HuH-7 (cell line): ENCODE measurements at regions not wholly inside any gene's neighbourhood (a gene's known extent, or its start where the extent isn't known, plus 50 kb on each side); places are given as distances from the start of the nearest gene placed in this dataset.

Source experiments
- DNase-seq: peaks from one replicate; pipeline ENCODE4 v3.0.0; 2011; ENCODE audit warnings: low spot score

DNA sequence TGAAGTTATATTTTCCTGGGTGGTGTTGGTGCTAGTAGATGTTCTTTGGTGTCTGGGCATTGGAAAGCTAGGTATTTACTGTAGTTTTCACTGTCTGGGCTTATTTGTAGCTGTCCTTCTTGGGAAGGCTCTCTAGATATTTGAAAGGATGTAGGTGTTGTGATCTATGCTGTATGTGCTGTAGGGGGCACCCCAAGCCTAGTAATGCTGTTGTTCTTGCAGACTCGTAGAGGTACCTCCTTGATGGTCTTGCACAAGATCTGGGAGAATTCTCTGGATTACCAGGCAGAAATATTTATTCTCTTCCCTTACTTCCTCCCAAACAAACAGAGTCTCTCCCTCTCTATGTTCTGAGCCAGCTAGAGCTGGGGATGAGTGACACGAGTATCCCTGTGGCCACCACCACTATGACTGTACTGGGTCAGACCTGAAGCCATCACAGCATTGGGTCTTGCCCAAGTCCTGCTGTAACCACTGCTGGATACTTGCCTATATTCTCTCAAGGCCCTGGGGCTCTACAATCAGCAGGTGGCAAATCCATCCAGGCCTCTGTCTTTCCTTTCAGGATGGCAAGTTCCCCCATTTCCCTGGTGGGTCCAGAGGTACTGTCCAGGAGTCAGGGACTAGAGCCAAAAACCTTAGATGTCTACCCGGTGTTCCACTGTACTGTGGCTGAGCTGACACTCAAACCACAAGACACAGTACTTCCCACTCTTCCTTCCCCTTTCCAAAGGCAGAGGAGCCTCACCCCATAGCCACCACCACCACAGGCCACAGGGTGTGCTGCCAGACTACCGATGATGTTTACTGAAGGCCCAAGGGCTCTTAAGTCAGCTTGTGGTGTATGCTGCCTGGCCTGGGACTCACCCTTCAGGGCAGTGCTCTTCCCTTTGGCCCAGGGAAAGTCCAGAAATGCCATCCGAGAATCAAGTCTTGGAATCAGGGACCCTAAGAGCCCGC lies 195.2 kb upstream of the DPPA4 start:
- peak; percentile 28 for DNase-seq

DNA sequence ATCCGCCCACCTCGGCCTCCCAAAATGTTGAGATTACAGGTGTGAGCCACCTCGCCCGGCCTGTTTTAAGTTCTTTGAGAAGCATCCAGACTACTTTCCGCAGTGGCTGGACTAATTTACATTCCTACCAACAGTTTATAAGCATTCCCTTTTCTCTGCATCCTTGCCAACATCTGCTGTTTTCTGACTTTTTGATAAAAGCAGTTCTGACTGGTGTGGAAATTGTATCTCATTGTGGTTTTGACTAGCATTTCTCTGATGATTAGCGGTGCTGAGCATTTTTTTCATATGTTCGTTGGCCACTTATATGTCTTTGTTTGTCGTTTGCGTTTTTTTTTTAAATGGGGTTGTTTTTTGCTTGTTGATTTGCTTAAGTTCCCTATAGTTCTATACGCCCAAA lies 208.4 kb upstream of the DPPA4 start:
- DNase-seq, result no peak

DNA sequence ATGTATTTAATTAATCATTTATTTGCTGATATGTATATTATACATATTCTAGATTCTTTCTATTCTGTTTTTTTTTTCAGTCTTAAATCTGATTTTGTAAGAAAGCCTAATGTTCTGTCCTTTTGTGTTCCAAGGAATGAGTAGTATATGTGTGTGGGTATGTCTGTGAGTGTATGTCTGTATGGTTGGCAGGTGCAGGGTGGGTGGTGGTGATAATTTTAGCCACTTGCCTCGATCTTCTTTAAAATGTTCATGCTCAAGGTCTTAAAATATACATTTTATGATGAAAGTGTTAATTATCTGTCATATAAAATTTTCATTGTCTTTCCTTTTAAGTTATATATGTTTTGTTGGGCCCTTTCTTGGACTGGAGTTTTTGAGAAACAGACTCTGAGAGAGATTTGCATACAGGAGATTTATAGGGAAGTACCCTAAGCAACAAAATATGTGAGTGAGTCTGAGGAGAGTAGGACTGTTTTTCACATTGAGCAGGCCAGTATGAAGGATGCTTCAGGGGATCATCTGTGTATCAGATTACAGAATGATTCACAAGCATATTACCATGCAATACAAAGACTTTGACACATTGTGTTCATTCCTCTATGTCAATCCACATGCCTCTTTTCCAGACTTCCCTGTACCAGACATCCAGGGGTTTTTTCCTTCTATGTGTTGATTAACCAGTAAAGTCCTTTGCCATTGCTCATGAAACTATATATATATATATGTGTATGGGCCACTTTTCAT lies 211.0 kb upstream of the DPPA4 start:
- DNase-seq, result no peak

DNA sequence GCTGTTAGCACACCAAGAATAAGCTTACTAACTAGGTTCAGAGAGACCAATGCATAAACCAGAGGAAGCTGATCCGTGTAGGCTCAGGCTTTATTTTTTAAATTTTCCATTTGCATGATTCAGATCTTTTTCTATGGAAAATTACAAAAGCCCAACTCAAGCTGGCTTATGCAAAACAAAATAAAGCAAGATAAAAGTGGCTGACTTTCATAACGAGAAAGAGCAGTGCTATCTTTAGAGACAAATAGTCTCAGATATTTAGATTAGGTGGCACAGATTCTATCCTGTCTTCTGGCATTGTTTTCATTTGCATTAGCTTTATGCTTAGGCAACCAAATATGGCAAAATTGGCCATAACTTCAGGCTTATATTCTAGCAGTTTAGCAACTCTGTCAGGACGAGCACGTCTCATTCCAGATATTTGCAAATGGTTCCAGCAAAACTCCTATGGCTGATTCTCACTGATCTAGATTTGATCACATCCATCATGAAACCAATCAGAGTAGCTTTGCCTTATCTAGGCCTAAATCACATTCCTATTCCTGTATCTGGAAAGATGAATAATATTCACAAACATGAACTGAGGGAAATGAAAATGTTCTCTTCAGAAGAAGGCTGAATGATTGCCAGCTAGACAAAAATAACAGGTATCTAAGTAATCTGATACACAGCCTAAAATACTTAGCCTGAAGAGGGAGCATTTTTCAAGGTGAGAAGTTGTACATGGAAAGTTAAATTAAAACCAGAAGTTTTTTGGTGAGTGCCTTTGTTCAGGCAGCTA lies 216.4 kb upstream of the DPPA4 start:
- no peak for DNase-seq

DNA sequence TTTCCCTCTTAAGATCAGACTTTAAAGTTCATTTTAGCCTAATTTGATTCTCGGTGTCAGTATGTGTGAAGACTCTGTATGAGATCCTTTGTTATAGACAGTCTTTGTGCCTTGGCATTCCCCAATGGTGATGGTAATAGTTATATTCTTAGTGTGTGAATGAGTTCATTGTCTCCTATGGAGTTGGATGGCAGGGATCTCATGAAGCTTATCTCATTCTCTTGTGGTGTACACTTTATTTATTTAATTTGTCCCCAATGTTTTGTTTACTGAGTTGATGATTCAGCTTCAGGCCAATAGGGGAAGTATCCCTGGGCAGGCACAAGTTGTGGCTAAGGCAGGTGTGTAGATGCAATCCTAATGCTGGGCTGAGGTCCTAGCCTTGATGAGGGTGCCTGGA lies 222.0 kb upstream of the DPPA4 start:
- DNase-seq, result no peak

DNA sequence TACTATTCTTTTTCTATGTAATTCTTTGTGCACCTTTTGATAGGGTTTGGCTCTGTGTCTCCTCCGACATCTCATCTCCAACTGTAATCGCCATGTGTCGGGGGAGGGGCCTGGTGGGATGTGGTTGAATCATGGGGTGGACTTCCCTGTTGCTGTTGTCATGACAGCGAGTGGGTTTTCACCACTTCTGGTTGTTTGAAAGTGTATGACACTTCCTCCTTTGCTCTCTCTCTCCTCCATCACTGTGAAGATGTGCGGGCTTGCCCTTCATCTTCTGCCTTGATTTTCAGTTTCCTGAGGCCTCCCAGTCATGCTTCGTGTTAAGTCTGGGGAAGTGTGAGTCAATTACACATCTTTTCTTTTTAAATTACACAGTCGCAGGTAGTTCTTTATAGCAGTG lies 225.8 kb upstream of the DPPA4 start:
- no peak for DNase-seq

DNA sequence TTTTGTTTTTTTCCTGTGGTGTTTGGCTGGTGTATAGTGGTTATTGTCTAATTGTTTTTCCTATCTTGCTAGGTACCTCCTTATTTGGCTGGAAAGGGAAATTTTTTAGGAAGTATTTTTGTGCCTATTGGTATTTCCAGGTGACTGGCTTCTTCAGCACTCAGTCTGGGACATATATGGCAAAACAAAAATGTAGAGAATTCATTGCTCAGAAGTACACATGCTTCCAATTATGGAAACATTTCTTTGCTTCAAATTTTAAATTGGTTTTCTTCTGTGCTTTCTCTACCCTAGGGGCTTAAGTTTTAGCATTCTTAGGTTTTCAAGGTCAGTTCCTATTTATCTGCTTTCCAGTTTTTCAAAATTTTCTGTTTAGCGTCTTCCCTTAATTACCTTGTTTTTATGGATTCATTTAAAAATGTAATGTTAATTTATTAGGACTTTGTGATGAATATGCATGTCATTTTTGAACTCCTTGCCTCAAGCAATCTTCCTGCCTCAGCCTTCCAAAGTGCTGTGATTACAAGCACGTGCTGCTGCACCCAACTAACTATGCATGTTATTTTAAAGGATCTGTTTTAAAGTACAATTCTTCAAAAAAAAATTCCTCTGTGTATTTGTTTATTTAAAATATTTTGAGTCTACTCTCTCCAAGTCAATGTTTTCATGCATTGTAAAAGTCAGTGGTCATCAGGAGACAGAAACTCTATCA lies 231.9 kb upstream of the DPPA4 start:
- DNase-seq, result no peak

DNA sequence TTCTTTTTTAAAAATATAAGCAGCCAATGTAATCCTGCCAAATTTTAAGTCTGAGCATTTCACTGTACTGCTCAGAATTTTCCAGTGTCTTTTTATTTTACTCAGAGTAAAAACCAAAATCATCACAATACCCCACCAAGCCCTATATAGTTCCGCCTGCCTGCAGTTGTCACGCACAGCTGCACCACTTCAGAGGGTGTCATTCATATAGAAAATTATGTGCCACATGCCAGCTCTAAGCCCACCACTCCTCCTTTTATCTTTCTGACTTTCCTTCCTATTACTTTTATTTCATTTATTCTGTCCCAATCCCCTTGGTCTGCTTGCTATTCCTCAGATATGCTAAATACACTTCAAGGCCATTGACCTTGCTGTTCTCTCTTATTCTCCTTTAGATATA lies 233.1 kb upstream of the DPPA4 start:
- DNase-seq, result no peak

DNA sequence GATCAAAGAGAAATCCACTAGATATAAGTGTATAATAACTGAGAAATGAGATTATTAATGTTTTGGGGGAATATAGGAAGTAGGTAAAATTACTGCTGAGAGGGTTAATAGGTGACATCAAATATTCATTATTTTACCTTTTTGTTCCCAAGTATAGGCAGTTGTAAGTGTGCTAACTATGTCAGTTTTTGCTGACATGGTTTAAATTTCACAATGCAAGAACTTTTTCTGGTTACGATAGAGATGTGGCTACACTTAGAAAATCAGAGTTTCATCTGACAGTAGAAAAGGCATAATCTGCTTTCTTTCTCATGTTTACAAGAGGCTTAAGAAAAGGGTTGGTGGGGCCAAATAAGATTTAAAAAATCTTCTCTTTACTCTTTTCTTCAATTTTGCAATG lies 235.0 kb upstream of the DPPA4 start:
- no peak for DNase-seq

DNA sequence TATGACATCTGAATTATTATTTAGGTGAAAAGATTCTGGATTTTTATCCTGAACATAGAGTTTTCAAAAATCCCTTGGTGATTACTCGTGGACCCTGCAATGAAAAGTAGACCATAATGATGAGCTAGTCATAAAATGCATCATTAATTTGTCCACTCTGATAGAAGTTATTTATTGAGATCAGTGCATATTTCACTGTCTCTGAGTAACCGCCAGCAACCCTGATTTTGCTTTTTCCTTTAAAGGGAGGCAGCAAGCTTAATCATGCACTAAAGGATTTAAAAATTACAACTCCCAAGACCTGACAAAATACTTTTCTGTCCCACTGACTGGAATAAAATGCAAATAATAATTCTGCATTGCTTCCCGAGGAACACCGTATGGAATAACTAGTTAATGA lies 259.6 kb upstream of the DPPA4 start:
- DNase-seq, result no peak

DNA sequence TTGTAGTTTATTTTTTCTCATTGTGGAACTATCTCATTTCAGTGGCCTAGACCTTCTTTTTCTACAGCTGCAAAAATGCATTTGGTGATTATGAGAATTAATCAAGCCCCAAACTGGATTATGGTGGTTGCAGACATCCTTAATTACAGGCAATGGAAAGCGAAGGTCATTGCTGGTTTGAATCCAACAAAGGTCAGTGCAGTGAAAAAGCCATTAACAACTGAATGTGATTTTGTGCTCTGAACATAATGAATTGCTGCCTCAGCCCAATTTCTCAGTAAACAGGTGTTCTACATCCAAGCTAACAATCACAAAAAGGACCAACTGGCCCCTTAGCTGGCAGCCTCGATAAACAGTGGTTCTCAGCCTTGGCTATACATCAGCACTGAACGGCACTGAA lies 260.1 kb upstream of the DPPA4 start:
- DNase-seq, result no peak

DNA sequence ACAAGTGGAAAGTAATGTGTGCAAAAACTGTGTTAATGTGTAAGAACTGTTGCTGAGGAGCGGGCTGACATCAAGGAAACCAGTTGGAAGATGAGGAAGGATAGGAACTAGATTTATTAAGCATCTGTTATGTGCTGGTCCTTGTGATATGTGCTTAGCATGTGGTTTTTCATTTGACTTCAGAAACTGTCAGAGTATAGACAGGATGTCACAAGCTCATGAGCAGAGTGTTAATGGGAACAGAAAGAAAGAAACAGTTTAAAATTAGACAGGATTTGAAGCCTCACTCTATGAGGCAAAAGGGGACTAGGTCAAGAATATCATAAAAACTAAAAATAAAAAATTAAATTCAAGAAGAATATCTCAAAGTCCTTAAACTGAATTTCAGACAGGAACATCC lies 270.6 kb upstream of the DPPA4 start:
- no peak for DNase-seq

DNA sequence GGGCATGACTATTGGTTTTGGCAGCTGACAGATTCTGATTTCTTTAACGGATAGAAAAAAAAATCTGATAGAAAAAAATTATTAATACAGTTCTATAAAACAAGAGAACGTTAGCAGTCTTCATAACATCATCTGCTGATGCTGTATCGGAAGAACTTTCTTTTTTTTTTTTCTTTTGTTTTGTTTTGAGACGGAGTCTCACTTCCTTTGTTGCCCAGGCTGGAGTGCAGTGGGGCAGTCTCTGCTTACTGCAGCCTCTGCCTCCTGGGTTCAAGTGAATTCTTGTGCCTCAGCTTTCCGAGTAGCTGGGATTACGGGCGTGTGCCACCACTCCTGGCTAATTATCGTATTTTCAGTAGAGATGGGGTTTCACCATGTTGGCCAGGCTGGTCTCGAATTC lies 271.2 kb upstream of the DPPA4 start:
- DNase-seq, result no peak

DNA sequence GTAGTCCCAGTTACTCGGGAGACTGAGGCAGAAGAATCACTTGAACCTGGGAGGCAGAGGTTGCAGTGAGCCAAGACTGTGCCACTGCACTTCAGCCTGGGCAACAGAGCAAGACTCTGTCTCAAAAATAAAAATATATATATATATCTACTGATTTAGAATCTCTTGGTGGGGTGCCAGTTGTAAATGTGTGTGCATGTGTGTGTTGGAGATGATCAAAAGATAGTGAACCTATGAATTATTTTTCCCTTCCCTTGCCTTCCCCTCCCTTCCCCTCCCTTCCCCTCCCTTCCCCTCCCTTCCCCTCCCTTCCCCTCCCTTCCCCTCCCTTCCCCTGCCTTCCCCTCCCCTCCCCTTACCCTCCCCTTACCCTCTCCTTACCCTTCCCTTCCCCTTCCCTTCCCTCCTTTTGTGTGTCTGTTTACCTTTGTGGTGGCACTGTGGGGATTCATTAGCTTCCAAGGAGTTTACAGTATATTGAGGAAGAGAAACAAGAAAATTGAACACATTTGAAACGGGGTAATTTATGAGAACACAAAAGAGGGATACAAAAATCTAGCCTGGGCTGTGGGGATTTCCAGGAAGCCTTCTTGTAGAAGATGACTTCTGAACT lies 281.5 kb upstream of the DPPA4 start:
- DNase-seq, result no peak

DNA sequence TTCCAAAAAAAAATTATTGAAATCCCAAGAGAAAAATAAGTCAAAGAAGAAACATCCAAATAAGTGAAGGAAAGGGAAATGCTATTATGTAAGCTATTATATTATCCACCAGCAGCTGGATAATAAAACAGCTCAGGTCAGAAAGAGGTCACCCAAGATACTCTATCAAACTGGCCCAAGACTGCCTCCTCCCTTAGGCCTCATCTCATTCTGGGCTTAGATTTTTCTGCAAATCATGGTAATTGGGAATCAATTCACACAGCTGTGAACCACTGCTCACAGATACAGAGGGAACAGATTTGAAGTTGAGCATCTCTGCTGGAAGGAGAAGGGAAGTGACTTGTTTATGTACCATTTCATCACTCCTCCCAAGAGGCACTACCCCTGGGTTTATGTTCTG lies 294.6 kb upstream of the DPPA4 start:
- no peak for DNase-seq

DNA sequence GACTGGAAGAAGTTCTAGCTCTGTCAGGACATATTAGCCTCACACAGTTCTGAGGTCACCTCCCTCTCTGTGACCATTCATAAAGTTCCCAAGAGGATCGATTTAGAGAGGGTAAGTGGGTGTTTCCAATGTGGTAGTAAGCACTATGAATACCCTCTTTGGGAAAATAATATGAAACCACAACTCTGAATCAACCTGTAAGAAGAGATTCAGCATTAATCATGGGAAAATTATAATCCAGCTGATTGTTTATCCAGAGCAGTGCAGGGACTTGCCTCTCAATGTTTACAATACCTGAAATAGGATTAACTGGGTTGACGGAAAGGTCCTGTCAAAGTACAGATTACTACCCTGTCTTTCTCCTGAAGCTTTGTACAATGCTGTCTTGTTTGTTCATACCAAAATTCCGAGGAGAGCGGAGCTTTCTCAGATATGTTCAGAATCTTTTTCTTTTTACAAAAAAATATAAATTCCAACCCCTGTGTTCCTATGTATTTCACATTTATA lies 302.9 kb upstream of the DPPA4 start:
- peak; percentile 20 for DNase-seq

DNA sequence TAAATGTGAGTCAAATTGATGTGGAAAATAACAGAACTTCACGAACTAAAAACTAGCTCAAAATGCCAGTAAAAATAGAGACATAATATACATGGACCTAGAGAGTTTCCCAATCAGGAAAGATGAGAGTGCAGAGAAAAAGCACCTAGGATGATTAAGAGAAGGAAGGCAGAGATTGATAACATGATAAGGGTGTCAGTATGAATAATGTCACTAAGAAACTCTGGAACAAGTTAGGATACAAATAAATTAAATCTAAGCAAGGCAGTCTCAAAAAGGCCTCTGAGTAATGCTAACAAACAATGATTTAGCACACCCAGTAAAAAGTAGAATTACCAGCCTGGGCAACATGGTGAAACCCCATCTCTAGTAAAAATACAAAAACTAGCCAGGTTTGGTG lies 304.7 kb upstream of the DPPA4 start:
- DNase-seq, result no peak

DNA sequence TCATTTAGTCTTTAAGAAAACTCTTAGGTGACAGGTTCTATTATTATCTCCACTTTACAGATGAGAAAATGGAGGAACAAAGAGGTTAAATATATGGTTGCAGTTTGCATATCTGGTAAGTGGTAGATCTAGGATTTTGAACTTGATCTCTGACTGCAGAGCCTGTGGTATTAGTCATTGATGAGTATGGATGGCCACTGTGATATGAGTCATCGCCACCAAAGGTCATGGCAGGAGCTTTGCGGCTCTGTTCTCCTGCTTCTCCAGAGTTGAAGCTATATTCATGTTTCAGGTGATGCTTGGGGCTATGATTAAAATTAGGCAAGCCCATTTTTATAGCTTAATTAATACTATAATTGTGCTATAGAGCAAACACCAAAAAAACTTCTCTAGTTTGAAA lies 306.2 kb upstream of the DPPA4 start:
- peak; percentile 11 for DNase-seq

DNA sequence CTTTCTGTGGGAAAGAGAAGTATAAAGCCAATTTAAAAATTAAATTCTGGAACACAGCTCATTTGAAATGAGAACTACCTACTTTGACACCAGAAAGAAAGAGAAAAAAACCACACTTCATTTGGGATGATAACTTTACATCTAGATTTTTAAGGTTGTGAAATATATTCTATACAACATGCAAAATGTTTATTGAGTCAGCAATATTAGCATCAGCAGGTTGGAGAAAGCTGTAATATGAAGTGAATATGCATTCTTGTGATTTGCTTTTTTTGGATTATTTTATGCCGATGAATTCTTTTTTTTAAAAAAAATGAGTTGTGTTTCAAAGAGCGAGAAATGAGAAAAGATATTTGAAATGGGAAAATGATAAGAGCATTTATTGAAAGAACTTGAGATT lies 307.0 kb upstream of the DPPA4 start:
- DNase-seq, result no peak

DNA sequence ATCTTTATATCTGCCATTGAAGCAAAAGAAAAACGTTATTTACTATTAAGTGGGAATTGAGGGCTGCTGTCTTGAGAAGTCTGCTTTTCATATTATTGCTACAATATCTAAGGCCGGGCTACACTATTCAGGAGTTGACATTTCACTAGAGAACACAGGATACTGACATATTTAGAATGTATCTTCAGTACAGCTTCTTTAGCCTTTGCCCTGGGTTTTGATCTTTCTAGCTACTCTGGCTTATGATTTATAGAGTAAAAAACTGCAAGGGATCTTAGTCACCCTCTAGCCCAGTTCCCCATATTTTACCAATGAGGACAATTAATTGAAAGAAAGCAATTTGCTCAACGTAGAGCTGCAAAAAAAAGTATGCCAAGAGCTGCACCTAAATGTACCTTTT lies 307.4 kb upstream of the DPPA4 start:
- DNase-seq, result no peak

DNA sequence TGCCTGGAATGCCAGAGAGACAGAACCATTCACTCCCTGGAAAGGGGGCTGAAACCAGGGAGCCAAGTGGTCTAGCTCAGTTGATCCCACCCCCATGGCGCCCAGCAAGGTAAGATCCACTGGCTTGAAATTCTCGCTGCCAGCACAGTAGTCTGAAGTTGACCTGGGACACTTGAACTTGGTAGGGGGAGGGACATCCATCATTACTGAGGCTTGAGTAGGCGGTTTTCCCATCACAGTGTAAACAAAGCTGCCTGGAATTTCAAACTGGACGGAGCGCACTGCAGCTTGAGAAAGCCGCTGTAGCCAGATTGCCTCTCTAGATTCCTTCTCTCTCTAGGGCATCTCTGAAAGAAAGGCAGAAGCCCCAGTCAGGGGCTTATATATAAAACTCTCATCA lies 310.7 kb upstream of the DPPA4 start:
- no peak for DNase-seq
